Upper lobe of left lung (tissue), 6 donors: ENCODE measurements at regions not wholly inside any gene's neighbourhood (a gene's known extent, or its start where the extent isn't known, plus 50 kb on each side); places are given as distances from the start of the nearest gene placed in this dataset.

Source experiments
- ATAC-seq, 2 donors: fragments of 200-7000 bp; cut with Tn5 transposase; one replicate each; pipeline ENCODE4 v1.9.1; 2022; ENCODE audit warnings: mild to moderate bottlenecking in 2 of 2, moderate library complexity in 2 of 2; ENCODE audit not compliant: low FRiP score in 2 of 2
- DNase-seq, 2 donors: peaks; one replicate each; pipeline ENCODE4 v3.0.0-alpha.2; 2019 to 2020
- H3K27ac ChIP-seq, 4 donors: fragments of 200-600 bp; sonication (generic); one replicate each; pipeline ENCODE4 v1.5.1; 2016 to 2019
- H3K27me3 ChIP-seq, 4 donors: fragments of 200-600 bp; sonication (generic); one replicate each; pipeline ENCODE4 v1.5.1; 2017 to 2019
- H3K36me3 ChIP-seq, 4 donors: fragments of 200-600 bp; sonication (generic); one replicate each; pipeline ENCODE4 v1.5.1; 2016 to 2019
- H3K4me1 ChIP-seq, 4 donors: fragments of 200-600 bp; sonication (generic); one replicate each; pipeline ENCODE4 v1.5.1; 2018 to 2019
- H3K4me3 ChIP-seq, 4 donors: fragments of 200-600 bp; sonication (generic); one replicate each; pipeline ENCODE4 v1.5.1; 2017 to 2019; ENCODE audit warnings: mild to moderate bottlenecking in 2 of 4, moderate library complexity in 1 of 4
- H3K9me3 ChIP-seq, 4 donors: fragments of 200-600 bp; sonication (generic); one replicate each; pipeline ENCODE4 v1.5.1; 2018 to 2019
- CTCF ChIP-seq, 6 experiments: fragments of 450-650 bp in 4 of 6; fragments of 200-600 bp in 2 of 6; sonication (generic) in 2 of 6; IDR thresholded peaks; one replicate each; pipeline ENCODE4 v1.5.1; 2016 to 2019; ENCODE audit warnings: antibody characterized with exemption in 6 of 6
- EP300 ChIP-seq, 4 donors: sonication (generic); formaldehyde crosslinking; IDR thresholded peaks; one replicate each; pipeline ENCODE4 v1.5.1; 2017; ENCODE audit warnings: antibody characterized with exemption in 4 of 4, control low read depth in 2 of 4
- POLR2A ChIP-seq, 4 donors: fragments of 450-650 bp; IDR thresholded peaks; one replicate each; pipeline ENCODE4 v1.5.1; 2016 to 2017; ENCODE audit warnings: antibody characterized with exemption in 4 of 4, mild to moderate bottlenecking in 2 of 4
- POLR2AphosphoS5 ChIP-seq, 2 donors: sonication (generic); formaldehyde crosslinking; IDR thresholded peaks; one replicate each; pipeline ENCODE4 v1.5.1; 2017; ENCODE audit warnings: antibody characterized with exemption in 2 of 2
- WGBS, 2 donors: methylation state at CpG; one replicate each; pipeline ENCODE4 v1.1.5; 2017 to 2018; 5-methylcytosine and 5-hydroxymethylcytosine counted together
- donor health status: DM: no; HTN: no; CAD: no; lungs with moderate emphysema.
- donor health status: DM: no; HTN: yes; CAD: no; lungs with severe emphysema.

- Histone ChIP-seq H3K27ac (no peak overlapping the region), H3K4me1 (no peaks in the 10 kb centered on the region), H3K27me3 (no peaks in the 10 kb centered on the region), H3K36me3 (no peaks in the 10 kb centered on the region), H3K9me3 (peaks cover 0 to 4% (median 0%) of the 10 kb centered on the region in 4 donors), H3K4me3 (no peak overlapping the region)
- ATAC-seq (no peak), DNase-seq (no peak)
- WGBS, 2 donors: 36 to 61% methylated on average over 4 to 8 of the region's 8 CpGs
- no peak for TF ChIP-seq POLR2AphosphoS5 (IDR thresholded peaks at IDR 0.05)
- TF ChIP-seq CTCF (IDR thresholded peaks at IDR 0.05): no peak
- no peak for TF ChIP-seq EP300 (IDR thresholded peaks at IDR 0.05)
- no peak for TF ChIP-seq POLR2A (IDR thresholded peaks at IDR 0.05)
Measured at GRCh38 chr1:18546026-18546425, 65.3 kb downstream of the KLHDC7A start.

- WGBS, 2 donors: 54 to 65% methylated on average over 3 to 4 of the region's 4 CpGs
- no peak for ATAC-seq
- no peaks in the 10 kb centered on the region for H3K36me3 ChIP-seq
- peaks cover 0 to 4% (median 0%) of the 10 kb centered on the region in 4 donors for H3K9me3 ChIP-seq
- no peak for DNase-seq
- no peaks in the 10 kb centered on the region for H3K27me3 ChIP-seq
- no peak overlapping the region for H3K4me3 ChIP-seq
- H3K27ac ChIP-seq: no peak overlapping the region
- no peak for TF ChIP-seq POLR2AphosphoS5 (IDR thresholded peaks at IDR 0.05)
- no peak for TF ChIP-seq EP300 (IDR thresholded peaks at IDR 0.05)
- no peak for TF ChIP-seq POLR2A (IDR thresholded peaks at IDR 0.05)
- no peak for TF ChIP-seq CTCF (IDR thresholded peaks at IDR 0.05)
- no peaks in the 10 kb centered on the region for H3K4me1 ChIP-seq
Measured at GRCh38 chr1:18547460-18547859, 66.7 kb downstream of the KLHDC7A start.

GRCh38 chr1:18548643-18549042 lies 67.9 kb downstream of the KLHDC7A start:
- H3K4me1 ChIP-seq: no peaks in the 10 kb centered on the region
- DNase-seq: no peak
- H3K9me3 ChIP-seq: no peaks in the 10 kb centered on the region
- no peak for ATAC-seq
- H3K27ac ChIP-seq: no peak overlapping the region
- 66% methylated on average over 6 of the region's 6 CpGs; no CpG with 5 or more reads in 1 of the 2 donors for WGBS, 2 donors
- H3K4me3 ChIP-seq: no peak overlapping the region
- no peaks in the 10 kb centered on the region for H3K27me3 ChIP-seq
- TF ChIP-seq EP300 (IDR thresholded peaks at IDR 0.05) (no peak), POLR2AphosphoS5 (IDR thresholded peaks at IDR 0.05) (no peak), POLR2A (IDR thresholded peaks at IDR 0.05) (no peak), CTCF (IDR thresholded peaks at IDR 0.05) (no peak)
- H3K36me3 ChIP-seq: no peaks in the 10 kb centered on the region

GRCh38 chr1:18549106-18549505 lies 68.4 kb downstream of the KLHDC7A start:
- H3K4me1 ChIP-seq: no peaks in the 10 kb centered on the region
- WGBS, 2 donors: 72 to 73% methylated on average over 10 of the region's 10 CpGs
- no peaks in the 10 kb centered on the region for H3K9me3 ChIP-seq
- H3K36me3 ChIP-seq: no peaks in the 10 kb centered on the region
- no peak overlapping the region for H3K4me3 ChIP-seq
- DNase-seq: no peak
- no peak overlapping the region for H3K27ac ChIP-seq
- no peak for TF ChIP-seq POLR2A (IDR thresholded peaks at IDR 0.05)
- TF ChIP-seq POLR2AphosphoS5 (IDR thresholded peaks at IDR 0.05): no peak
- no peak for TF ChIP-seq EP300 (IDR thresholded peaks at IDR 0.05)
- TF ChIP-seq CTCF (IDR thresholded peaks at IDR 0.05): no peak
- H3K27me3 ChIP-seq: no peaks in the 10 kb centered on the region
- no peak for ATAC-seq

- ATAC-seq (no peak), DNase-seq (no peak)
- Histone ChIP-seq H3K4me1 (no peaks in the 10 kb centered on the region), H3K36me3 (no peaks in the 10 kb centered on the region), H3K4me3 (no peak overlapping the region), H3K27ac (no peak overlapping the region), H3K9me3 (no peaks in the 10 kb centered on the region), H3K27me3 (no peaks in the 10 kb centered on the region)
- WGBS, 2 donors: 85 to 90% methylated on average over 2 to 4 of the region's 4 CpGs
- no peak for TF ChIP-seq EP300 (IDR thresholded peaks at IDR 0.05)
- TF ChIP-seq POLR2A (IDR thresholded peaks at IDR 0.05): no peak
- TF ChIP-seq CTCF (IDR thresholded peaks at IDR 0.05): no peak
- no peak for TF ChIP-seq POLR2AphosphoS5 (IDR thresholded peaks at IDR 0.05)
Measured at GRCh38 chr1:18549906-18550305, 69.2 kb downstream of the KLHDC7A start.
